HG02943 (cell line): ENCODE measurements at regions not wholly inside any gene's neighbourhood (a gene's known extent, or its start where the extent isn't known, plus 50 kb on each side); places are given as distances from the start of the nearest gene placed in this dataset.
"Not testable (repeated sequence)": the region's sequence is repeated elsewhere in the genome, so short reads cannot be mapped to it uniquely, and the experiment has no call there.

Experiments
- ATAC-seq: cut with Tn5 transposase; IDR thresholded peaks from one replicate; pipeline ENCODE4 v1.9.1; 2021; ENCODE audit warnings: mild to moderate bottlenecking, low read depth, moderate library complexity; ENCODE audit not compliant: unreplicated experiment

GRCh38 chrX:122940199-122940598, 243.9 kb upstream of the GRIA3 start:
- no peak for ATAC-seq

GRCh38 chrX:122941806-122942205, 242.3 kb upstream of the GRIA3 start:
- no peak for ATAC-seq

- ATAC-seq = no peak
Observed at GRCh38 chrX:122943918-122944317, 240.2 kb upstream of the GRIA3 start.

- ATAC-seq = no peak
Observed at GRCh38 chrX:122945328-122945727, 238.8 kb upstream of the GRIA3 start.

- ATAC-seq = no peak
Observed at GRCh38 chrX:122972604-122973003, 211.5 kb upstream of the GRIA3 start.

GRCh38 chrX:122982521-122982920, 201.6 kb upstream of the GRIA3 start:
- no peak for ATAC-seq

- not testable (repeated sequence) for ATAC-seq
Observed at GRCh38 chrX:123002844-123003243, 181.2 kb upstream of the GRIA3 start.

GRCh38 chrX:123013141-123013540, 170.9 kb upstream of the GRIA3 start:
- ATAC-seq = no peak

GRCh38 chrX:123036401-123036800, 147.7 kb upstream of the GRIA3 start:
- no peak for ATAC-seq

GRCh38 chrX:123049071-123049625, 134.9 kb upstream of the GRIA3 start:
- no peak for ATAC-seq

- no peak for ATAC-seq
Observed at GRCh38 chrX:123060986-123061385, 123.1 kb upstream of the GRIA3 start.

GRCh38 chrX:123064053-123064452, 120.0 kb upstream of the GRIA3 start:
- no peak for ATAC-seq

GRCh38 chrX:123072686-123073385, 111.2 kb upstream of the GRIA3 start:
- ATAC-seq = no peak

- no peak for ATAC-seq
Observed at GRCh38 chrX:123075947-123076561, 108.0 kb upstream of the GRIA3 start.

- ATAC-seq = no peak
Observed at GRCh38 chrX:123077631-123078030, 106.4 kb upstream of the GRIA3 start.

- ATAC-seq = no peak
Observed at GRCh38 chrX:123080065-123080464, 104.0 kb upstream of the GRIA3 start.

GRCh38 chrX:123081776-123082175, 102.3 kb upstream of the GRIA3 start:
- ATAC-seq = no peak

- no peak for ATAC-seq
Observed at GRCh38 chrX:123083924-123084323, 100.2 kb upstream of the GRIA3 start.

- ATAC-seq = no peak
Observed at GRCh38 chrX:123084797-123085196, 99.3 kb upstream of the GRIA3 start.

GRCh38 chrX:123085311-123085940, 98.7 kb upstream of the GRIA3 start:
- no peak for ATAC-seq

GRCh38 chrX:123086768-123087167, 97.3 kb upstream of the GRIA3 start:
- ATAC-seq = no peak

- no peak for ATAC-seq
Observed at GRCh38 chrX:123087326-123087725, 96.8 kb upstream of the GRIA3 start.
